Breast epithelium (tissue), 3 donors: ENCODE measurements at regions not wholly inside any gene's neighbourhood (a gene's known extent, or its start where the extent isn't known, plus 50 kb on each side); places are given as distances from the start of the nearest gene placed in this dataset.

Source experiments
- CTCF ChIP-seq, 3 donors: fragments of 450-650 bp; IDR thresholded peaks; one replicate each; pipeline ENCODE4 v1.5.1; 2016 to 2017; ENCODE audit warnings: antibody characterized with exemption in 3 of 3, mild to moderate bottlenecking in 3 of 3, moderate library complexity in 3 of 3
- POLR2A ChIP-seq: fragments of 450-650 bp; IDR thresholded peaks from one replicate; pipeline ENCODE4 v1.6.1; 2016; ENCODE audit warnings: antibody characterized with exemption, mild to moderate bottlenecking, moderate library complexity
- POLR2AphosphoS5 ChIP-seq, 3 donors: sonication (generic); formaldehyde crosslinking; IDR thresholded peaks; one replicate each; pipeline ENCODE4 v1.6.1; 2017; ENCODE audit warnings: antibody characterized with exemption in 3 of 3

DNA sequence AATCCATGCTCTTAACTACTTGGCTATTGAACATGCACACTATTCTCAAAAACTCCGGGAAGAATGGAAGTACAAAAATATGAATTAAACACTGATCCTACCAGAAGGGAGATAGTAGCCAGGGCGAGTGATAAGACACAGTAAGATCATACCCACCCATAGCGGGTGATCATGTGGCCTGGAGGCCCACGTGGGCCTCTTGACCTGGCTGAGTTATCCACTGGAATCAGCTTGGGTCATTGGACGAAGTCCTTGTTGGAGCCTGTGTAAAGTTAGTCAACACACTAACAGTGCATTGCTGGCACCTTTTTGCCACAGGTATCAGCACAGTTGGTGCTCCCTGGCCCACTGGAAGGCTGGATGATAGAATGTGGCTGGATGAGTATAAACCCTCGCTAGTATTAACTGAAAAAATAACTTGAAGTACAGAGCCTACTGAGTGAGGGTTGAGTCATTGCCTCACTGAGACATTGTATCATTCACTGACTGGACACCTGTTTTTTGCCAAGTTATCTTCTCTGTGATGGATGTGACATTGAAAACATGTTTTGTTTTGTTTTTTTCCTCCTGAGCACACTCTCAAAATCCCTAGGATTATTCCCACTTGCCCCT lies 149.2 kb upstream of the FUT8 start:
- TF ChIP-seq CTCF (IDR thresholded peaks at IDR 0.05) (no peak), POLR2AphosphoS5 (IDR thresholded peaks at IDR 0.05) (no peak), POLR2A (no peak)
